Nephron (organoid): ENCODE measurements at regions not wholly inside any gene's neighbourhood (a gene's known extent, or its start where the extent isn't known, plus 50 kb on each side); places are given as distances from the start of the nearest gene placed in this dataset.

Experiments used
- H3K27ac Mint-ChIP-seq, 3 experiments: 2 replicates each; pipeline ENCODE4 v1.8.0; 2020; ENCODE audit warnings: mixed read lengths in 3 of 3, mild to moderate bottlenecking in 2 of 3, moderate library complexity in 1 of 3
- H3K27me3 Mint-ChIP-seq: 2 replicates; pipeline ENCODE4 v1.8.0; 2021; ENCODE audit warnings: low read depth, mild to moderate bottlenecking, moderate library complexity, mixed read lengths
- H3K36me3 Mint-ChIP-seq: 2 replicates; pipeline ENCODE4 v1.8.0; 2020; ENCODE audit warnings: low read depth, mixed read lengths
- H3K4me1 Mint-ChIP-seq: 2 replicates; pipeline ENCODE4 v1.8.0; 2020; ENCODE audit warnings: mixed read lengths
- H3K4me3 Mint-ChIP-seq, 3 experiments: 2 replicates each; pipeline ENCODE4 v1.8.0; 2020; ENCODE audit warnings: mild to moderate bottlenecking in 3 of 3, mixed read lengths in 3 of 3, moderate library complexity in 2 of 3
- H3K9me3 Mint-ChIP-seq: 2 replicates; pipeline ENCODE4 v1.8.0; 2020; ENCODE audit warnings: mixed read lengths
- TF ChIP-seq, protein P1 (sequence below), 3 experiments: fragments of 200-600 bp; sonication (generic); IDR thresholded peaks; one replicate each; pipeline ENCODE4 v1.5.0; 2021; ENCODE audit warnings: antibody characterized with exemption in 3 of 3; ENCODE audit not compliant: unreplicated experiment in 3 of 3

DNA sequence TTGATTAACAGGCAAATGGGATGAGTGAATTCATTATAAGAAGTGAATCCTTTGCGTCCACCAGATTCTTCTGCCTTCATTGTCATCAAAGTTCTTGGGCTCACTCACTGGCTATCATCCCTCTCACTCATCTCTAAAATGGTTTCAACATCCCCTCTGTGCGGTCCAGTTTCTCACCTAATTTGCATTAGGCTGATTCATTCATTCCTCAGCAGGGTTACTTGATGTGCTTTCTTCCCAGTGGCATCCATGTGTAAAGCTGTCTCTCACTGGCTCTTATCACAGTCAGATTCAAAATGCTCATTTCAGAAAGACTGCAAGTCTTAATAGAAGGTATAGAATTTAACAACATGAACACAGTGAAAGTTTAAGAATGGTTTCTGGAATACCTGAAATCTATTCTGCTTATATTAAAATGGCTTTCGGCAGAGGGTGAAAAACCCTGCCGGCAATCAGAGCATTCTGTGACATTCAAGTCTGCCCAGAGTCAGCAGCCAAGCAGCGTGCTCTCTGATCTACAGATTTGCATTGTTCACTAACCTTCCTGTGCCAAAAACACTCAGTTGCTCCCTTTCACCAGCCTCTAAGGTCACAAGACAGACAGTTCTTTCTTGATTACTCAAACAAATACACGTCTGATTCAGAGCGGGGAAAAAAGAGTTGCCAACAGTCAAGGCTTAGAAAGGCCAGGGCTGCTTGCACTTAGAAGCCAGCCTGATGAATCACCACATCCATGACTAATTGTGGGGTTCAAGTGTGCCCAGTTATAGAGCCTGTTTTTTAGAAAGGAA, 106.7 kb downstream of the TES start:
- Mint-ChIP-seq H3K4me3 (no peak overlapping the region), H3K9me3 (peaks cover 6% of the 10 kb centered on the region), H3K27ac (no peak overlapping the region), H3K27me3 (peaks cover 19% of the 10 kb centered on the region), H3K4me1 (no peaks in the 10 kb centered on the region), H3K36me3 (peaks cover 4% of the 10 kb centered on the region)
- TF ChIP-seq, protein P1, sequence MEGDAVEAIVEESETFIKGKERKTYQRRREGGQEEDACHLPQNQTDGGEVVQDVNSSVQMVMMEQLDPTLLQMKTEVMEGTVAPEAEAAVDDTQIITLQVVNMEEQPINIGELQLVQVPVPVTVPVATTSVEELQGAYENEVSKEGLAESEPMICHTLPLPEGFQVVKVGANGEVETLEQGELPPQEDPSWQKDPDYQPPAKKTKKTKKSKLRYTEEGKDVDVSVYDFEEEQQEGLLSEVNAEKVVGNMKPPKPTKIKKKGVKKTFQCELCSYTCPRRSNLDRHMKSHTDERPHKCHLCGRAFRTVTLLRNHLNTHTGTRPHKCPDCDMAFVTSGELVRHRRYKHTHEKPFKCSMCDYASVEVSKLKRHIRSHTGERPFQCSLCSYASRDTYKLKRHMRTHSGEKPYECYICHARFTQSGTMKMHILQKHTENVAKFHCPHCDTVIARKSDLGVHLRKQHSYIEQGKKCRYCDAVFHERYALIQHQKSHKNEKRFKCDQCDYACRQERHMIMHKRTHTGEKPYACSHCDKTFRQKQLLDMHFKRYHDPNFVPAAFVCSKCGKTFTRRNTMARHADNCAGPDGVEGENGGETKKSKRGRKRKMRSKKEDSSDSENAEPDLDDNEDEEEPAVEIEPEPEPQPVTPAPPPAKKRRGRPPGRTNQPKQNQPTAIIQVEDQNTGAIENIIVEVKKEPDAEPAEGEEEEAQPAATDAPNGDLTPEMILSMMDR (IDR thresholded peaks at IDR 0.05; ENCODE audit: unreplicated experiment in 3 of 3) = no peak

- TF ChIP-seq, protein P1 (IDR thresholded peaks at IDR 0.05; ENCODE audit: unreplicated experiment in 3 of 3) = no peak
- Mint-ChIP-seq H3K27ac (no peak overlapping the region), H3K9me3 (peaks cover 6% of the 10 kb centered on the region), H3K27me3 (peaks cover 16% of the 10 kb centered on the region), H3K4me3 (no peak overlapping the region), H3K4me1 (no peaks in the 10 kb centered on the region), H3K36me3 (peaks cover 4% of the 10 kb centered on the region)
Measured at GRCh38 chr7:116317907-116318306, 107.6 kb downstream of the TES start.

DNA sequence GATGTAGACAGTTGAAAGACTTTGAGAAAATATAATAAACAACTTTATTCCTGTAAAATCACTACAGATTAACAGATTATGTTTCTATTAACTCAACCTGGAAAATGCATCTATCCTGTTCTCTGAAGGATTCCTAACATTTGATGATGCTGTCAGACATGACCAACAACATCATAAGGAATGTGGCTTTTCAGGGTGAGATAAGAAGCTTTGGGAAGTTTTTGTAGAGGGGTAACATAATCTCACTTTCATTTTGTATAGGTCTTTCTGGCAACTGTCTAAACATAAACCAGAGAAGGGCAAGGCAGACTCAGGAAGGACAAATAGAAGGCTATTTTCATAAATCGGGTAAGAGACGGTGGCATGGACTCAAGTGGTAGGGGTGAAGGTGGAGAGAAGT, 112.2 kb downstream of the TES start:
- no peak overlapping the region for H3K27ac Mint-ChIP-seq
- TF ChIP-seq, protein P1 (IDR thresholded peaks at IDR 0.05; ENCODE audit: unreplicated experiment in 3 of 3) = no peak
- no peaks in the 10 kb centered on the region for H3K4me1 Mint-ChIP-seq
- H3K4me3 Mint-ChIP-seq = no peak overlapping the region
- H3K9me3 Mint-ChIP-seq = peaks cover 6% of the 10 kb centered on the region
- peaks cover 4% of the 10 kb centered on the region for H3K36me3 Mint-ChIP-seq
- H3K27me3 Mint-ChIP-seq = peaks cover 4% of the 10 kb centered on the region

DNA sequence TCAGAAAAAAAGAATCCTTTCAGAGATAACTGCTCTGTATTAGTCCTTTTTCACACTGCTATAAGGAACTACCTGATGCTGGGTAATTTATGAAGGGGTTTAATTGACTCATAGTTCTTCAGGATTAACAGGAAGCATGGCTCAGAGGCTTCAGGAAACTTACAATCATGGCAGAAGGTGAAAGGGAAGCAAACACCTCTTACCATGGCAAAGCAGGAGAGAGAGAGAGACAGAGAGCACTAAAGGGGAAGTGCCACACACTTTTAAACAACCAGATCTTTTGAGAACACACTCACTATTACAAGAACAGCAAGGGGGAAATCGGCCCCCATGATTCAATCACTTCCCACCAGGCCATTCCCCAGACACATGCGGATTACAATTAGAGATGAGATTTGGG, 114.2 kb downstream of the TES start:
- H3K27ac Mint-ChIP-seq = no peak overlapping the region
- H3K9me3 Mint-ChIP-seq = peaks cover 1% of the 10 kb centered on the region

GRCh38 chr7:116325517-116325916, 115.2 kb downstream of the TES start:
- Mint-ChIP-seq H3K4me3 (no peak overlapping the region), H3K36me3 (no peaks in the 10 kb centered on the region), H3K27me3 (no peaks in the 10 kb centered on the region), H3K27ac (no peak overlapping the region), H3K9me3 (no peaks in the 10 kb centered on the region), H3K4me1 (no peaks in the 10 kb centered on the region)
- TF ChIP-seq, protein P1 (IDR thresholded peaks at IDR 0.05; ENCODE audit: unreplicated experiment in 3 of 3) = no peak

More for the DNA sequence above, 114.2 kb downstream of the TES start:
- Mint-ChIP-seq H3K36me3 (peaks cover 2% of the 10 kb centered on the region), H3K4me1 (no peaks in the 10 kb centered on the region), H3K27me3 (no peaks in the 10 kb centered on the region), H3K4me3 (no peak overlapping the region)
- TF ChIP-seq, protein P1 (IDR thresholded peaks at IDR 0.05; ENCODE audit: unreplicated experiment in 3 of 3) = no peak

DNA sequence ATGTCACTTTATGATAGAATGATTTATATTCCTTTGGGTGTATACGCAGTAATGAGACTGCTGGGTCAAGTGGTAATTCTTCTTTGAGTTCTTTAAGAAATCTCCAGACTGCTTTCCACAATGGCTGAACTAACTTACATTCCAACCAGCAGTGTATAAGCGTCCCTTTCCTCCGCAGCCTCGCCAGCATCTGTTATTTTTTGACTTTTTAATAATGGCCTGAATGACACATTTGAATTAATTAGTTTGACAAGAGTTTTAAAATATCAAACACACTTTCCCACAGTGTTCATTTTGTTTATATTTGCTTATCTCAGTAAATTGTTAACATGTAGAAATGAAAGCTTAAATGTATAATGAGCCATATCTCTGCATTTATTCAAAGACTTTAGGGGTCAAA, 116.8 kb downstream of the TES start:
- Mint-ChIP-seq H3K27ac (no peak overlapping the region), H3K27me3 (no peaks in the 10 kb centered on the region), H3K4me1 (peaks cover 4% of the 10 kb centered on the region), H3K9me3 (no peaks in the 10 kb centered on the region), H3K36me3 (no peaks in the 10 kb centered on the region), H3K4me3 (no peak overlapping the region)
- TF ChIP-seq, protein P1 (IDR thresholded peaks at IDR 0.05; ENCODE audit: unreplicated experiment in 3 of 3) = no peak
